Chondrocyte (in vitro differentiated cells): ENCODE measurements at regions not wholly inside any gene's neighbourhood (a gene's known extent, or its start where the extent isn't known, plus 50 kb on each side); places are given as distances from the start of the nearest gene placed in this dataset.

ENCODE experiments used
- DNase-seq: peaks from one replicate; pipeline ENCODE4 v3.0.0; 2021; ENCODE audit warnings: mixed read lengths, low spot score
- H3K27ac Mint-ChIP-seq: one replicate; pipeline ENCODE4 v1.8.0; 2021; ENCODE audit warnings: mild to moderate bottlenecking, moderate library complexity, mixed read lengths; ENCODE audit not compliant: unreplicated experiment
- H3K27me3 Mint-ChIP-seq: 2 replicates; pipeline ENCODE4 v1.8.0; 2021; ENCODE audit warnings: low read depth, mixed read lengths
- H3K36me3 Mint-ChIP-seq: 2 replicates; pipeline ENCODE4 v1.8.0; 2021; ENCODE audit warnings: low read depth, mixed read lengths
- H3K4me1 Mint-ChIP-seq: 2 replicates; pipeline ENCODE4 v1.8.0; 2021; ENCODE audit warnings: low read depth, mild to moderate bottlenecking, mixed read lengths
- H3K4me3 Mint-ChIP-seq: one replicate; pipeline ENCODE4 v1.8.0; 2021; ENCODE audit warnings: mild to moderate bottlenecking, moderate library complexity, mixed read lengths; ENCODE audit not compliant: unreplicated experiment
- H3K9me3 Mint-ChIP-seq: 2 replicates; pipeline ENCODE4 v1.8.0; 2021; ENCODE audit warnings: low read depth, mixed read lengths
- TF ChIP-seq, protein P1 (sequence below): fragments of 200-600 bp; sonication (generic); IDR thresholded peaks from 2 replicates; pipeline ENCODE4 v1.5.0; 2021; ENCODE audit warnings: antibody characterized with exemption, mild to moderate bottlenecking, moderate library complexity

DNA sequence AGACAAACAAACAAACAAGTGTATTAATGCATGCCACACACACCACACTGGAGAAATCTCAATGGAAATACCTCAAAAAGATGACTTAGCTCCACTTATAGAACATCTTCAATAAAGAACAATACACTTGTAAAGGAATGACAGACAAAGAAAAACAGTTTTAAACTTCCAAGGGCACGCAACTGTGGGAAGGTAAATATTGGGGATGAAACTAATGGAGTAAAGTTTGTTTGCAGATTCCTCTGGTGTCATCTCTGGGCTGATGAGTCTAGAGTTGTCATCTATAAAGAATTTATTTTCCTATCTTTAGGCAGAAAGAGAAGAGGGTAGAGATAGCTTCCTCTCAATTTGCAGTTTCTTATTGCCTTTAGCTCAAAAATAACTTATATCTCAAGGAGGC is 144.0 kb upstream of the ZC3H15 start:
- Mint-ChIP-seq H3K9me3 (peaks cover 16% of the 10 kb centered on the region), H3K27me3 (no peaks in the 10 kb centered on the region), H3K4me1 (no peaks in the 10 kb centered on the region), H3K36me3 (no peaks in the 10 kb centered on the region), H3K4me3 (no peak overlapping the region), H3K27ac (no peak overlapping the region)
- no peak for DNase-seq
- TF ChIP-seq, protein P1, sequence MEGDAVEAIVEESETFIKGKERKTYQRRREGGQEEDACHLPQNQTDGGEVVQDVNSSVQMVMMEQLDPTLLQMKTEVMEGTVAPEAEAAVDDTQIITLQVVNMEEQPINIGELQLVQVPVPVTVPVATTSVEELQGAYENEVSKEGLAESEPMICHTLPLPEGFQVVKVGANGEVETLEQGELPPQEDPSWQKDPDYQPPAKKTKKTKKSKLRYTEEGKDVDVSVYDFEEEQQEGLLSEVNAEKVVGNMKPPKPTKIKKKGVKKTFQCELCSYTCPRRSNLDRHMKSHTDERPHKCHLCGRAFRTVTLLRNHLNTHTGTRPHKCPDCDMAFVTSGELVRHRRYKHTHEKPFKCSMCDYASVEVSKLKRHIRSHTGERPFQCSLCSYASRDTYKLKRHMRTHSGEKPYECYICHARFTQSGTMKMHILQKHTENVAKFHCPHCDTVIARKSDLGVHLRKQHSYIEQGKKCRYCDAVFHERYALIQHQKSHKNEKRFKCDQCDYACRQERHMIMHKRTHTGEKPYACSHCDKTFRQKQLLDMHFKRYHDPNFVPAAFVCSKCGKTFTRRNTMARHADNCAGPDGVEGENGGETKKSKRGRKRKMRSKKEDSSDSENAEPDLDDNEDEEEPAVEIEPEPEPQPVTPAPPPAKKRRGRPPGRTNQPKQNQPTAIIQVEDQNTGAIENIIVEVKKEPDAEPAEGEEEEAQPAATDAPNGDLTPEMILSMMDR, result no peak

DNA sequence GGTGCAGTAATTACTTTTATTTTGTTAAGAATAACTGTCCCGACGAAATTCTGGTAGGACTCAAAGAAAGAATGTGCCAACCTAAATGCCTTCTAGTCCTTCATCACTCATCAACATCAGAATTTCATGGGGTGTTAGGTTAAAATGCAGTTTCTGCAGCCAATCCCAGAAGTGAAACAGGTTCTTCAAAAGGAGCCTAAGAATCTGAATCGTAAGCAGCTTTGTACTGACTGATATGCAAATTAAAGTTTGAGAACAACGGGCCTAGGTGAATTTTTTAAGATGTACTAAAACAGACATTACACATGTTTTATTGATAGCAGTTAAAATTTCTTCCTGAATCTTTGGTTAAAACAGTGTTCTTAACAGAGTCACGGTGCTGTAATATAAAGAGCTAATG is 140.3 kb upstream of the ZC3H15 start:
- Mint-ChIP-seq H3K9me3 (no peaks in the 10 kb centered on the region), H3K36me3 (no peaks in the 10 kb centered on the region), H3K4me3 (no peak overlapping the region), H3K4me1 (peaks cover 19% of the 10 kb centered on the region), H3K27me3 (no peaks in the 10 kb centered on the region), H3K27ac (no peak overlapping the region)
- TF ChIP-seq, protein P1, result no peak
- no peak for DNase-seq

DNA sequence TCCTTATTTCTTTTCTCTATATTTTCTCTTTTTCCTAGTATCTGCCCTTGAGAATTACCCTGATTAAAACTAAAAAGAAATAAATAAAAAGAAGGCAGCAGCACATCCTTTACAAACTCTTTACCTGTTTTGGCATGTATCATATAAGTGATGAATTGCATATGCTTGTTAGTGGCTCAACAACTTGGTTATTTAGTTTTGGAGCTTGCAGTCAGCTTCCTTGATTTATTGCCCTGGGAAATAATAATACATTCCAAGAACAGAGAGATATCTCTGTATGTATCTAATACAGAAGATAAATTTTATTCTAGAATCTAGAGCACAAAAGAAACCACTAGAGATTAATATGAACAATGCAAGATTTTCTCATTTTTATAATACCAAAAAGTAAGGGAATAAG is 139.8 kb upstream of the ZC3H15 start:
- Mint-ChIP-seq H3K9me3 (no peaks in the 10 kb centered on the region), H3K27me3 (no peaks in the 10 kb centered on the region), H3K27ac (no peak overlapping the region), H3K36me3 (no peaks in the 10 kb centered on the region), H3K4me1 (peaks cover 19% of the 10 kb centered on the region), H3K4me3 (no peak overlapping the region)
- TF ChIP-seq, protein P1, result no peak
- DNase-seq, result no peak

DNA sequence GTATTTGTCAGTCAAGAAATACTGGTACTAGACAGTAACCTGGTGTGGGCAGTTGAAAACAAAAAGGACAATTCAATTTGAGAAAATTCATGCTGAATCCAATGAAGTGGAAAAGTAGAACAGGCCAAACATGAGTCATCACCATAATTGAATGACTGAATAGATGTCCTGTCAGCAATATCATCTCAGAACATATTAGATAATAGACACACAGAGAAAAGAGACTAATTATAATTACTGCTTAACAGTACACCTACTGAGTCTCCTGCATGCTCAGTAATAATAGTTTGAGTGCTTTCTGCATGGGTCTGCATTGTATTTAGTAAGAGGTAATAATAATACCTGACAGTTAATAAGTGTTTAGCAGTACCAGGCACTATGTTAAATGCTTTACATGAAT is 138.6 kb upstream of the ZC3H15 start:
- Mint-ChIP-seq H3K27ac (no peak overlapping the region), H3K4me3 (no peak overlapping the region), H3K27me3 (no peaks in the 10 kb centered on the region), H3K9me3 (no peaks in the 10 kb centered on the region), H3K4me1 (peaks cover 19% of the 10 kb centered on the region), H3K36me3 (peaks cover 2% of the 10 kb centered on the region)
- no peak for DNase-seq
- TF ChIP-seq, protein P1, result no peak

DNA sequence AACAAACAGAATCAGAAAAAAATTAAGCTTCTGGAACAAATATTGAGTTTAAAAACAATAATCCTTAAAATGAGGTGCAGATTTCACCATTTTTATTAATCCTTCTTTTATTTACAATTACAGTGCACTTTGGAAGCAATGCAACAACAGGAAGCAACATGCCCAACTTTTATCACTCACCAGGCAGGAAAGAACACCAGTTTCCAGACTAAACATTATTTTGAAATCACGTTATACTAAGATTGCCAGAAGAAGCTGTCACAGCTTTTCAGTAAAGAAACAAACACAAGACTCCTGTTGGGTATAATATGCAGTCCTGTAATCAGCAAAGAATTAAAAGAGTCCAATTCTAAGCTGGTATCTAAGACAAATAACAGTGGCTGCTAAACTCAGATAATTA is 137.9 kb upstream of the ZC3H15 start:
- H3K36me3 Mint-ChIP-seq, result peaks cover 3% of the 10 kb centered on the region
- peaks cover 19% of the 10 kb centered on the region for H3K4me1 Mint-ChIP-seq
- TF ChIP-seq, protein P1, result no peak
- H3K27me3 Mint-ChIP-seq, result no peaks in the 10 kb centered on the region
- H3K9me3 Mint-ChIP-seq, result no peaks in the 10 kb centered on the region
- DNase-seq, result no peak
- H3K4me3 Mint-ChIP-seq, result no peak overlapping the region
- H3K27ac Mint-ChIP-seq, result no peak overlapping the region
